GM18505 (cell line): ENCODE measurements at regions not wholly inside any gene's neighbourhood (a gene's known extent, or its start where the extent isn't known, plus 50 kb on each side); places are given as distances from the start of the nearest gene placed in this dataset.

Experiments
- ATAC-seq: cut with Tn5 transposase; IDR thresholded peaks from one replicate; pipeline ENCODE4 v1.9.1; 2021; ENCODE audit not compliant: unreplicated experiment
- POLR2A ChIP-seq: IDR thresholded peaks from 4 replicates; pipeline ENCODE4 v1.6.1; 2011; ENCODE audit warnings: borderline replicate concordance; ENCODE audit not compliant: insufficient read depth, insufficient read length; ENCODE audit errors: extremely low read depth

DNA sequence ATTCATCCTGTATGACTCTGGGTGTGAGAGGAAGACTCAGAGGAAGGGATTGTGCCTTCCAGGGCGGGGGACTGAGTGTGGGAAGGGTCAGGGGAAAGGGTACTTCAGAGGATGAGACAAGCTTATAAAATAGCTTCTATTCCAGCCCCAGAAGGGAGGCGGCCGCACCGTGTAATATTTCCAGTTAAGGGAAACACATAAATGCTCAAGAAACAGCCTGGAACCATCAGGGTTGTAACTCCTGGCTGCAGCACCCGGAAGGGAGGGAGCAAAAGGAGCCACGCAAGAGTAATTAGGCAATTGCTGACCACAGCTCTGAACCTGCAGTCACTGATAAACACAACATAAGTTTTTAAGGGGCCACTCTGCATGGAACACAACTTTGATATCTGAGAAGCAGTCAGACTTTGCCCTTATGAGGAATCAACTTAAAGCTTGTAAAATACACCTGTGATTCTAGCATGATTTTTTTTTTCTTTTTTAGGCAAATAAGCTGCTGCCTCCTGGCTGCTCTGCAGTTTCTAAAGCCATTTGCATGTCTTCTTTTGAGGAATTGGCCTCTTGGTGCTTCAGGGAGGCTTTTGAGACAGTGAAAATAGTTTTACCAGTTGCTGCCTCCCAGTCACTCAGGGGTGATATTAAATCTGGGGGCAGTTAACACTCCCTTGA, 382.7 kb downstream of the ENC1 start:
- ATAC-seq: peak; percentile 59
- no peak for TF ChIP-seq POLR2A

DNA sequence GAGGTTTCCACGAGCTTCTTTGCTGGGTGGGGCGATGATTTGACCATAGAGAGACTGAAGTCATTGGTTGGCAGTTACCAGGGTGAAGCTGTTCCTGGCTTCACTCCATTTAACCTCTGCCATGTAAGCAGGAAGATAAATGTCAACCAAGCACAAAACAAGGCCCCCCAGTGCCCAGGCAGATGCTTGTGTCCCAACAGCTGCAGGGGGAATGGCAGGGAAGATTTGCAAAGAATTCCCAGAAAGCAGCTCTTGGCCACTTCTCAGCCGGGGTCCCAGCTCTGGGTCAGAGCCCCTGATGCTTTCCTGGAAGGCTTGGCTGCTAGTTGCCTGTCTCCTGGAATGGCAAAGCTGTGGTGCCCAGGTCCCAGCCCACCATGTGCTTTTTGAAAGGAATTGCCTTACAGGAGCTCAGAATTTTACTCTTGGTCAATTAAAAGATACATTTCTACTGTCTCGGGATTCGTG, 383.4 kb downstream of the ENC1 start:
- no peak for ATAC-seq
- no peak for TF ChIP-seq POLR2A

DNA sequence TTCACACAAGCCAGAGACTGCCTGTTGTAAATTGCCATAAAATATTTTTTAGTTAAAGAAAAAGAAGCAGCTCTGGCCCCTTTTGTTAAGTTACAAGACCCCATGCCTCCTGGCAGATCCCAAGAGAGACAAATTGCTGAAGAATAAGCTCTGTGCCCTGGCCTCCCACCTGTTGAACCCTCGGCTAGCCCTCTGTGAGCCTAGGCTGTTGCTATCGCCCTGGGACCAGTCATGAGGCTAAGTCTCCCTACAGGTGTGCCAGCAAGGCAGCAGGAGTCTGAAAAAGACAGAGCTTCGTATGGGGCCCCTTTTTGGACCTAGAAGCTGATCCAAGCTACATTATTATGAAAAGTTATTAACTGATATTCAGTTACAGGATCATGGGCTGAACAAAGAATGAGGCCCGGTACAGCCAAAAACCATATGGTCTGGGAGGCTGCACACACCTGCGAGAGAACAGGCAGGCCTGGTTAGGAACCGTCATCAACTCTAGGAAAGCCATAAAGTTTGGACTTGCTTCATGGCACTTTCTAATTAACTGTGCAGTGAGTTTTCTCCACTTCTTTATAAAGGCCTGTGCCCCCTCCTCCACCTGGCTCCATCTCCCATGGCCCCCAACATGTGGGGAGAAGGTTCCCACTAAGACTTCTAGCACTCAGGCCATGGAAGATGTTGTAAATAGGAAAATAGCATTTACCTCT, 384.7 kb downstream of the ENC1 start:
- ATAC-seq: no peak
- no peak for TF ChIP-seq POLR2A

DNA sequence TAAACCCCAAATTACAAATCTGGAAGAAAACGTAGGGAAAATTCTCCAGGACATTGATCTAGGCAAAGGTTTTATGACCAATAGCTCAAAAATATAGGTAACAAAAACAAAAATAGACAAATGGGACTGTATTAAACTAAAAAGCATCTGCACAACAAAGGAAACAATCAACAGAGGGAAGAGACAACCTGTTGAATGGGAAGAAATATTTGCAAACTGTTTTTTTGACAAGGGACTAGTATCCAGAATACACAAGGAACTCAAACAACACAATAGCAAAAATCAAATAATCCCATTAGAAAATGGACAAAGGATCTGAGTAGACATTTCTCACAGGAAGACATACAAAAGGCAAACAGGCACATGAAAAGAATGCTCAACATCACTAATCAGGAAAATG, 386.3 kb downstream of the ENC1 start:
- TF ChIP-seq POLR2A: no peak
- ATAC-seq: no peak

DNA sequence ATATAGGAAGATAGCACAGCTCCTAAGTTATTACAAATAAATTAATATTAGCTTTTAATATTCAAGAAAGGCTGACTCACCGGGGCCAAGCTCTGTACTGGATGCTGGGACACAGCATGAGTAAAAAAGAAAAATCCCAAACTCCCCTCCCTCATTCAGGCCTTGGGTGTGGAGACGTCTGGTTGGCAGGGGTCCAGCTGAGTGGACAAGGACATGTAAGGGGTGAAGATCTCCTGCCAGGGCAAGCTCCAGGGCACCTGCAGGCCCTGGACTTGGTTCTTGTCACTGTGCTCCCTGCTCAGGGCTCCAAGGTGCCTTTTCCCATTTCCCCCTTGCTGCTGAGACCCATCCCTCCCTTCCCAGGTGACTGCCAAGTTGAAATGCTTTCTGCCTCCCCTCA, 388.5 kb downstream of the ENC1 start:
- no peak for TF ChIP-seq POLR2A
- no peak for ATAC-seq

DNA sequence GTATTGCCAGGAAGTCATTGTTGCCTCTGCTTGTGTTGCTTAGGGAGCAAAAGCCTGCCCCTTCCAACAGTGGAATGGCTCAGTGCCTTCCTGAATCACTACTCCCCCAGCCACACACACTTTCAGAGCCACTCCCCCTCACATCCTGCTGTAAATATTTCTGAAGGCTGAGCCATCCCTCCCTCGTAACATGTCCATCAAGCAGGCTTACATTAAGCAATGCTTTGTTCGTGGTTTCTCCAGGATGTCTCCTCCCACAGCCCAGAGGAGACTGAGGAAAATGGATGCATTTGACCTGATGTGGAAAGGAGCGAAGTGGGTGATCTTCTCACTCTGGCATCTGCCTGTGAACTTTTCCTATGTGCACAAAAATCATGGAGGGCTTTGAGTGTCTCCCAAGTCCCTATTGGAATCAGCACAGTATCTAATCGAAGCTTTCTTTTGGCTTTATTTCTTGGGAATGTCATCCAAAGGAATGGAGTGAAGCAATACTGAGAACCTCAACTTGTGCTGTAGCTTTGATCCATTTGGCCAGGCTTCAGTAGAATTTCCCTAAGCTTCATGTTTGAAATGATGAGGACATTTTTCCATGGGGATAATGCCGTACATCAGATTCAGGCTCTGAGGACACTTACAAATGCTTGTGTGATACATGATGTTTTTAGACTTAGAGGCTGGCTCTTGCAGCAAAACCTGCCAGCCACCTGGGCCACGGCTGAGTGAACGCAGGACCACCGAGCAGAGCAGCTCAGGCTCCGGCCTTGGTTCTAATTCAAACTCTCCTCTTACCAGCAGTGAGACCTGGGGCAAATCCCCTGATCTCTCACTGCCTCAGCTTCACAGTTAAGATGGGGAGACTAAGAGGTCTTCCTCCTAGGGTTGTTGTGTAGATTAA, 389.1 kb downstream of the ENC1 start:
- ATAC-seq: no peak
- TF ChIP-seq POLR2A: no peak

DNA sequence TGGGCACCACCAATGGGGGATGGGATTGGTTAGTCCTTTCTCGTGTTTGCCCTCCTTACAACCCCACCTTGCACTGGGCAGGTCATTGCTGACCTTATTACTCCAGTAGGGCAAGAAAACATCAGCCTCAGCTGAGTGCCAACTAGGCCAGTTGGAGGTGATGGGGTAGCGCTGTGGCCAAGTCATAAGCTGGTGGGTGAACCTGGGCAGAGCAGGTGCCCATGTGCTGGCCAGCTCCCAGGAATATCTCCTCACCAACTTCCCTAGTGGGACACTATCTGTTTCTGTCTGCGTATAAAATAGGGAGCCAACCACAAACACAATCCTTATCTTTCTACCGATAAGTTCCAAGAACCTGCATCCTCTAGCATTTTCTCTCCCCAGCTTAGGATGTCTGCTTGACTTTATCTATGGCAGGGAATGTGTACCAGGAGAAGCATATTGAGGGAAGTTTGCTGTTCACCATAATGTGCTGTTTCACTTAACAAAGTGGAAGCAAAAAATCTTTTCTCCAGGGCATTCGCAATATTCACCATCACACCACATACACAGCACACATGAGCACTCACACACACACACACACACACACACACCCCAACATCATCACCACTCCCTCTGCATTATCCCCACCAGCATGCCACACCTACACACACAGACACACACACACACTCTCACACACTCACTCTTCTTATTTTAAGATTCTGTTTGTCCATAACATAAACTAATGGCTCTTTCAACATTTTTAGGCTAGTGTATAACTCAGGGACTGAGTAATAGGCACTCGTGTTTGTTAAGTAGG, 390.0 kb downstream of the ENC1 start:
- no peak for ATAC-seq
- no peak for TF ChIP-seq POLR2A

DNA sequence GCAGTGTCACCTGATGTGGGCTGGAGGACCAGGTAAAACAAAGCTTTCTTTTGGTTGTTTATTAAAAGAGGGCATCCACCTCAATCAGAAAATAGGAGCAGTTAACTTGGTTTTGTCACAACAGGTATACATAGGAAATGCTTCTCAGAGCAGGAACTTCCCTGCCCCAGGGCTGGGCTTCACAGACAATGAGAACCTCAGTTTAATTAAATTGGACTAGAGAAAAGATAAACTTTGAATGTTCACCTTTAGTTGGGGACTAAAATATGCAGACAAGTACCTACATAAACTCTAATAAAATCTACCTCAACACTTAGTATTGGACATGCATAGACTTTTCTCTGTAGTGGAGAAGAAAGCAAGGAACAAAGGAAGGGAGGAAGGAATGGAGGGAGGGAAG, 392.0 kb downstream of the ENC1 start:
- no peak for TF ChIP-seq POLR2A
- ATAC-seq: no peak

DNA sequence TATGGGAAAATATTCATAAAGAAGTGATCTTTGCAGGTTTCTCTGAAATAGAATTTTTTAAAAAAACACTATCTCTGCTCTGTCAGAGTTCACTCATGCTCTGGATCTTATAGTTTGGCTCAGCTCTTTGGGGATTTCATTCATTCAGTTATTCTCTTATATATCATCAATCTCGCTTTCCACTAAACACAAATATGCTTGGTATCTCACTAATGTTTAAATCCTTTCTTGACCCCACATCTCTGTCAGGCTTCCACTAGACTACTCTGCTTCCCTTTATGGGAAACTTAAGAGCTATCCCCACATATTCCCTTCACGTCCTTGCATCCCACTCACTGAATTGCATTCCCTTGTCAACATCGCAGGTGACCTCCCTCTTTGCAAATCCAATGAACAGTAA, 396.1 kb downstream of the ENC1 start:
- no peak for ATAC-seq
- TF ChIP-seq POLR2A: no peak

DNA sequence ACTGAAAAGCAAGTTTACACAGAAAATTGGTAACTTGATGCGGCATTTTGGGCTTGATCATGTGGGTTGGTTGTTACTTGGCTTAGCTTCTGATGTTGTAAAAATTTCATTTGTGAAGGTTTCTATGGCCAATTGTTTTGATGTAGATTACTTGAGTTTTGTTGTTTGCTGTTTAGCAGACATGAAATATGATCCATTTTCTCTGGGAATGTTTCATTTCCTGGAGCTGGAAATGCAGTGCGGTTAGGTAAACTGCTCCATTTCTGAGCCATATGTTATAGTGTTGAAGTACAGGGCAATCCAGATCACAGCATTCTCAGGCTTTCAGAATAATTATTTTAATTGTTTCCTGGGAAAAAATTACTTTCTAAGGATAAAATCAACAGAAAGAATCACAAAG, 396.9 kb downstream of the ENC1 start:
- no peak for ATAC-seq
- no peak for TF ChIP-seq POLR2A

DNA sequence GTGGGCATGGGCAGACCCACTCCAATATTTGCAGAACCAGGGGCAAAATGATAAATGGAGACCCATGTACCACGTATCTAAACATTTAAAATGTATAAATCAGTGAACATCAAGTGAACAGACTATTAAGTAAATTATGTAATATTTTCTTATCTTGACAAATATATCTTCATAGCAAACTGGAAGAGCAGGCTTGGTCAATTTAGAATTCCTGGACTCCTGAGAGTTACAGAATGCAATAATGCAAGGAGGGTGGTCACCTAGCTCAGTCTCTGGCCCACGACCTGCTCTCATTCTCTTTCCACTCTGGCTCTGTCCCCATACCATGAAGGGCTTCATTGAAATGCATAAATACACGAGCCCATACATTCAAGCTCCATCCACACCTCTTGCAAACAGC, 398.0 kb downstream of the ENC1 start:
- ATAC-seq: no peak

DNA sequence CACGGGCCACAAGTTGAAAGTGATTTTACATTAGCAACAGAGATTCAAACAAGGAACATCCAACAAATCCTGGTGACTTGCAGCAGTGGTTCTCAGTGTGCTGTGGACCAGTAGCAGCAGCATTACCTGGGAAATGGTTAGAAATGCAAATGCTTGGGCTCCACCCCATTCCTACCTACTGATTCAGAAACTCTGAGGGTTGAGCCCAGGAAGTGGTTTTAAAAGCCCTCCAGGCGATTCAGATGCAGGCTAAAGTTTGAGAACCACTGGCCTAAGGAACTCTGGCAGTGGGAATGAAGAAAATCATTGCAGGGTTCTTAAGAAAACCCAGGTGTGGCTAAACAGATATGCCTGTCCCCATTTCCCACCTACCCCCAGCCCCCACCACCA, 398.8 kb downstream of the ENC1 start:
- ATAC-seq: no peak
- TF ChIP-seq POLR2A: no peak

More for the DNA sequence above, 398.0 kb downstream of the ENC1 start:
- TF ChIP-seq POLR2A: no peak
